Hippocampal formation (tissue), 2 donors: ENCODE measurements at regions not wholly inside any gene's neighbourhood (a gene's known extent, or its start where the extent isn't known, plus 50 kb on each side); places are given as distances from the start of the nearest gene placed in this dataset.

Source experiments
- DNase-seq, 2 donors: peaks; one replicate each; lab custom pipeline; 2025; lab: John Stamatoyannopoulos, UW

- no peak for DNase-seq
Measured at GRCh38 chr9:120117081-120117480, 462.9 kb downstream of the CDK5RAP2 start.

GRCh38 chr9:120110520-120110919 lies 469.4 kb downstream of the CDK5RAP2 start:
- DNase-seq, result no peak

- DNase-seq, result no peak
Measured at GRCh38 chr9:120109242-120109641, 470.7 kb downstream of the CDK5RAP2 start.

- no peak for DNase-seq
Measured at GRCh38 chr9:120107138-120107537, 472.8 kb downstream of the CDK5RAP2 start.

GRCh38 chr9:120104771-120105170 lies 475.2 kb downstream of the CDK5RAP2 start:
- no peak for DNase-seq

- DNase-seq, result no peak
Measured at GRCh38 chr9:120100595-120100994, 479.4 kb downstream of the CDK5RAP2 start.

GRCh38 chr9:120099065-120099464 lies 480.9 kb downstream of the CDK5RAP2 start:
- no peak for DNase-seq

GRCh38 chr9:120098584-120098983 lies 481.4 kb downstream of the CDK5RAP2 start:
- no peak for DNase-seq

- no peak for DNase-seq
Measured at GRCh38 chr9:120091206-120091605, 488.8 kb downstream of the CDK5RAP2 start.

- no peak for DNase-seq
Measured at GRCh38 chr9:120080849-120081248, 499.1 kb downstream of the CDK5RAP2 start.

GRCh38 chr9:120078112-120078511 lies 501.9 kb downstream of the CDK5RAP2 start:
- DNase-seq, result no peak

GRCh38 chr9:120071760-120072159 lies 508.2 kb downstream of the CDK5RAP2 start:
- no peak for DNase-seq

GRCh38 chr9:120066315-120066714 lies 513.7 kb downstream of the CDK5RAP2 start:
- DNase-seq, result no peak

GRCh38 chr9:120065151-120065550 lies 514.8 kb downstream of the CDK5RAP2 start:
- DNase-seq, result no peak

- no peak for DNase-seq
Measured at GRCh38 chr9:120045011-120045410, 535.0 kb downstream of the CDK5RAP2 start.

- DNase-seq, result no peak
Measured at GRCh38 chr9:120043448-120043847, 536.5 kb downstream of the CDK5RAP2 start.

- DNase-seq, result no peak
Measured at GRCh38 chr9:120040896-120041295, 539.1 kb downstream of the CDK5RAP2 start.

- no peak for DNase-seq
Measured at GRCh38 chr9:120038342-120038741, 541.6 kb downstream of the CDK5RAP2 start.

- DNase-seq, result no peak
Measured at GRCh38 chr9:120032639-120033038, 547.3 kb downstream of the CDK5RAP2 start.

- no peak for DNase-seq
Measured at GRCh38 chr9:120030847-120031246, 549.1 kb downstream of the CDK5RAP2 start.

- no peak for DNase-seq
Measured at GRCh38 chr9:120018550-120018949, 561.4 kb downstream of the CDK5RAP2 start.

- no peak for DNase-seq
Measured at GRCh38 chr9:120018037-120018436, 561.9 kb downstream of the CDK5RAP2 start.

- DNase-seq, result no peak
Measured at GRCh38 chr9:120016231-120016630, 563.7 kb downstream of the CDK5RAP2 start.

- DNase-seq, result no peak
Measured at GRCh38 chr9:120014796-120015195, 565.2 kb downstream of the CDK5RAP2 start.

- DNase-seq, result no peak
Measured at GRCh38 chr9:120009856-120010255, 570.1 kb downstream of the CDK5RAP2 start.
